HL-60/S4 (cell line): ENCODE measurements at regions not wholly inside any gene's neighbourhood (a gene's known extent, or its start where the extent isn't known, plus 50 kb on each side); places are given as distances from the start of the nearest gene placed in this dataset.
"Not testable (repeated sequence)": the region's sequence is repeated elsewhere in the genome, so short reads cannot be mapped to it uniquely, and the experiment has no call there.

Experiments used
- in situ Hi-C: fragments of 300-500 bp; cut with MboI; formaldehyde crosslinking; loops from 2 replicates; pipeline ENCODE4 v1.14.3; 2022; ENCODE audit warnings: low sequenced_read_pairs

DNA sequence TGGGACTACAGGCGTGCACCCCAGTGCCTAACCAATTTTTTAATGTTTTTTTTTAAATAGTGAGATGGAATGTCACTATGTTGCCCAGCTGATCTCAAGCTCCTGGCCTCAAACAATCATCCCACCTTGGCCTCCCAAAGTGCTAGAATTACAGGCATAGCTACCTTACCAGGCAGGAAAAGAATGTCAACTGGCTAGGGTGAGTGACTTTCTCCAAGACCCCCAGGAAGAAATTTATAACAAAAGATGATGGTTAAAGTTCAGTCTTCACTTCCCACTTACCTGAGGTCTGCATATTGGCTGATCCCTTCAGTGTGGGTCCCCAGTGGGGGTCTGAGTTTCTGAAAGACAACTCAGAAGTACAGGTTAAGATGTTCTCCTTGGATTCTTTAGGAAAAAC is 893.0 kb downstream of the UQCRFS1 start:
- in situ Hi-C loops, result loop anchor here (25.0 kb wide), 1 partner anchor 308 kb away; no protein-coding TSS in a partner anchor

DNA sequence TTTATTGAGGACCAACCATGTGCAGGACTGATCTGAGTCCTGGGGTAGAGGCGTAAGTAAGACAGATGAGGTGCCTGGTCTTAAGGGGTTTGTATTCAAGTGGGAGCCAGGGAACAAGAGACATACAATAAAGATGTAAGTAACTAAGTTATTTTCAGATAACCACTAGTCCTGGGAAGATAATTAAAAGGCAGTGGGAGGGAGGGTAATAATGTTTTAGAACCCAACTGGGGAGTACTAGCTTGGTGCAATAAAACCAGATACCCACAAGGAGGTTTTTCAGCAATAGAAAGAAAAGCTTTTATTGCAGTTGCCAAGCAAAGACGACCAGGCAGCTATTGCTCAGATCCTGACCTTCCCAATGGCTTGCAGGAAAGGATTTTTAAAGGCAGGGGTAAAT is 893.7 kb downstream of the UQCRFS1 start:
- in situ Hi-C loops, result loop anchor here (25.0 kb wide), 1 partner anchor 307 kb away; no protein-coding TSS in a partner anchor

DNA sequence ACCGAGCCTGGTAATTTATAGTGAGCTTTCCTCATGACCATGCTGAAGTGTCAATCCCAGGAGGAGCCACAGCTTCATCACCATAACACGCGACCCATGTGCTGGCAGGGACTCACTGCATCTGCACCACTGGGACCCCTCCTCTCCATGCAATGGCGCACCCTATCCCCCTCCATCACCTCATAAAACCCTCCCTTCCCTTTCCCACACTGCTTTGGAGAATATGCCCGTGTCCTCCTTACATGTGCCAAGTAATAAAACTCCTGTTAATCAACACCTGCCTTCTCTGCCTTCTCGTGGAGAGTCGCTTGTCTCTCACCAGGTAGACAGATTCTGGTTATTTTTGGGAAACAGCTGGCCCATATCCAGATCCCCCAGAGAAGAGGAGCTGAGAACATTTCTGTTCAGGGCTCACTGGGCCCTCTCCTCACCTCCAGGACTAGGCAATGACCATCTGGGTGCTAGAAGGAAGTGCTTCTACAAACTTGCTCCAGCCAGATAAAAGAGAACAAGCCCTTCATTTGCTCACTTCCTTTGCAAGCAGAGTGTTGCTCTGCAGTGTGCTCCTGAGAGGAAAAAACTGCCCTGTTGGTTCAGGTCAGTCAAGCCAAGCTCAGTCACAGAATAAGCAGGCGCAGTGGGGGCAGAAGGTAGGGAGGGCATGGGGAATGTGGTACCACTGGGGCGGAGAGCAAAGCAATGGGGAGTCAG is 894.3 kb downstream of the UQCRFS1 start:
- in situ Hi-C loops, result loop anchor here (25.0 kb wide), 1 partner anchor 306 kb away; no protein-coding TSS in a partner anchor

DNA sequence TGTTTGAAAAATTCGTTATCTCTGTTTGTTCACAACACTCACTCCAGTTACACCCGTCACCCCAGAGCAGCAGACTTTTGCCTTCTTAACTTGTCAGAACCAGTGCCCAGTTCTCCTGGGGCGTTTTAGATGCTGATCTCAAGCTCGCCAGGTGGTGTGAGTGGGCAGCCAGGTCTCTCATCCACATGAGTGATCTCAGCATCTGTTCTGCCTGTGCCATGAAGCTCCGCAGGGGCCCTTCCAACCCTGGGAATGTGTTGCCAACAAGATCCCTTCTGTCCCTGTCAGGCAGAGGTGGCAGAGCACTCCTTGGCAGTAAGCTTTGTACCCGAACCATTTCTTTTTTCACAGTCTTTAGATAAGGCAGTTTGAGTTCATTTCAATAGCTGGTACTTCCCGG is 896.5 kb downstream of the UQCRFS1 start:
- in situ Hi-C loops, result loop anchor here (25.0 kb wide), 1 partner anchor 304 kb away; no protein-coding TSS in a partner anchor

DNA sequence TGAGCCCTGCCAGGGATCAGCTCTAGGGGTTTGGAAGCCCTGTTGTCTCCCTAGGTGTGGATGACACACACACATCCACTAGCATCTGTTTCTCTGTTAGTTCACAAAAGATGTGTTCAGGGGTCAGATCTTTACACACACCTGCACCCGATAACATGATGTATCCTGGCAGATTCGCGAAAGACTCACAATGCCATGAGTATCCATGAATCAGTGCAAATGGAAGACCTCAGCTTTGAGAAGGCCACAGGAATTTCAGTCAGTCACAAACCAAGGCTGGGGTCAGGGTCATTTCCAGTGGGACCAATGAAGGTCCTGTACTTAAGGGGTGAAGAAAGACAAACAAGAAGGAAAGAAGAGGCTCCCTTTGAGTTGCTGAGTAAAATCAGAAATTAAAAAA is 898.2 kb downstream of the UQCRFS1 start:
- in situ Hi-C loops, result loop anchor here (25.0 kb wide), 1 partner anchor 302 kb away; no protein-coding TSS in a partner anchor

DNA sequence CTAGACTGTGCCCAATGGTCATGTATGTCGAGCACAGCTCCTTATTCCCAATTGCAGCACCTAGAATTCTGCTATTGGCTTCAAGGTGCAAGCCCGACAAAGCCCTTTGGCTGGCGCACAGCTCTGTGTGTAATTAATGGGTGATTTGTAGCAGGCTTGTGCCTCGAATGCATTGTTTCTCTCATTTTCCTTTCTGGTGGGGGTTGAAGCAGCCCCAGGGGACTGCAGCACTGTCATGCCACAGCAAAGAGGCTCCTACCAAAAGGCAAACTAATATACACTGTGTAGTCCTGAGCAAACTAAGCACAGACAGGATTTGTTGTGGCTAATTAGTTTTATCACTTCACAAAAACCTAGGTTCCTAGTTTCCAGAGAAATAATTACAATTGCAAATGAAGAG is 898.7 kb downstream of the UQCRFS1 start:
- in situ Hi-C loops, result loop anchor here (25.0 kb wide), 1 partner anchor 302 kb away; no protein-coding TSS in a partner anchor

DNA sequence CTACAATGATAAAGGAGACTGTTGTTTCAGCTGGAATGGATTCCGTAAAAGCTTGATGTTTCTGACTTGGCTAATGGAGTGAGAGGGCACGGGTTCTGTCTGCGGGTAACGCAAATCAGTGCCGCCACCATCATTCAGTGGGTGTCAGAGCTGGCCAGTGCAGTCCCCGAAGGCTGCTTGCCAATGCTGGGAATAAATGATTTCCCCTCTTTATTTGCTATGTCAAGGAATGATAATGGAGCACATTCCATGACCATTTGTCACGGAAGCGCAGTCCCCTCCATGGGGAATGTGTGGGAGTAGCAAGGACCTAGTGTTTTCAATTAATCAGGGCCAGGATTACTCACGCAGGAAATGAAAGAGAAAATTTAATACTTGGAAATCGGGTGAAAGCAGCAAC is 899.3 kb downstream of the UQCRFS1 start:
- in situ Hi-C loops, result loop anchor here (25.0 kb wide), 1 partner anchor 301 kb away; no protein-coding TSS in a partner anchor

DNA sequence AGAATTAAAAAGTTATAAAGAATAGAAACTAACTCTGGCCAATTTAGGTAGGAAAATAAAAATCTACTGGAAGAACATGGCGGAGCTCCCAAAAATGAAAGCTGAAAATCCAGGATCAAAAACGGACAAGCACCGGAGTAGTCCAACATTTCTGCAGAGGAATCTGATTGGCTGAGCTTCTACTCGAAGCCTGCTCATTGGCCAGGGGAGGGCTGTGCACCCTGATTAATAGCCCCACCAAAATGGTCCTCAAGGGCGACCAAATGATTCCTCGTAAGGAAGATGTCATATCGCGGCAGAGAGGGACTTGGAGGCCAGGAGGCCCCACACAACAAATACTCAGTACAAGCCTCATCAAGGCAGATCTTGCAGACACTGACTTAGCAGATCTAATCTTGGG is 900.7 kb downstream of the UQCRFS1 start:
- in situ Hi-C loops, result loop anchor here (25.0 kb wide), 1 partner anchor 300 kb away; no protein-coding TSS in a partner anchor

DNA sequence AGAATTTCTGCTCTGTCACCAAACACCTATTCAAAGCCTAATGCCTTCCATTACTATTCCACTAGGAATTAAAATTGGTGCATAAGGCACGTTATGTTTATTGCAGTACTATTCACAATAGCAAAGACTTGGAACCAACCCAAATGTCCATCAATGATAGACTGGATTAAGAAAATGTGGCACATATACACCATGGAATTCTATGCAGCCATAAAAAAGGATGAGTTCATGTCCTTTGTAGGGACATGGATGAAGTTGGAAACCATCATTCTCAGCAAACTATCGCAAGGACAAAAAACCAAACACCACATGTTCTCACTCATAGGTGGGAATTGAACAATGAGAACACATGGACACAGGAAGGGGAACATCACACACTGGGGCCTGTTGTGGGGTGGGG is 902.1 kb downstream of the UQCRFS1 start:
- in situ Hi-C loops, result loop anchor here (25.0 kb wide), 1 partner anchor 299 kb away; no protein-coding TSS in a partner anchor

DNA sequence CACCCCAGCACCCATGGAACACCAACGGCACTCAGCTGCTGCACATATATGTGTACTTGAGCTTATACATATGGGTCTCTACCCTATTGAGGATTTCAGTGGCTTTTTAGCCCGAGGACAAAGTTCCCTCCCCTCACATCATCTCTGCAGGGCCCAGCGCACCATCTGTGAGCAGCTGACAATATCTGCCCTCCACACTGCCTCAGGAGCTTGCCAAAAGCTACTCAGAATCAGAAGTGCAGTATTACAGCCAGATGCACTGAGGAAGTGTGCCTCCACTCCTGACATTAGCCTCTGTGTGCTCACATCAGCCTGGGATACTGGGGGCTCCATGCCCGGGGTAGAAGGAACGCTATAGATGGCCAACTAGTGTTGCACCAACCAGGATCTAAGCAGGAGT is 903.9 kb downstream of the UQCRFS1 start:
- in situ Hi-C loops, result loop anchor here (25.0 kb wide), 1 partner anchor 297 kb away; no protein-coding TSS in a partner anchor

DNA sequence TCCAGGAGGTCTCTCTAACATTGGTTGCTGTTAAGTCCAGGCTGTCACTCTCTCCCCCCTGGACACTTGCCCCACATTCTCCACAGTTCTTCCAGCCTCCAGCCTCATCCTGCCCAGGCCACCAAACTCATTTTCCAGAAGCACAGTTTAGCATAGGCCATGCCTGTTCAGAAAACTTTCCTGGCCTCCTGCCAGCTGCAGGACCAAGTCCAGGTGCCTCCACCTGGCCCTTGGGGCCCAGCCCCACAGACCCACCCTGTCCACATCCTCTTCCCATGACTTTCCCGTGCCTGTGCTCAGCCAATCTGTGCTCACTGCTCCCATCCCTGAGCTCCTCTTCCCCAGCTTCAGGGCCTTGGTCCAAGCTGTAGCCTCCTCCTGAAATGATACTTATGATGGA is 905.0 kb downstream of the UQCRFS1 start:
- in situ Hi-C loops, result loop anchor here (25.0 kb wide), 1 partner anchor 296 kb away; no protein-coding TSS in a partner anchor

DNA sequence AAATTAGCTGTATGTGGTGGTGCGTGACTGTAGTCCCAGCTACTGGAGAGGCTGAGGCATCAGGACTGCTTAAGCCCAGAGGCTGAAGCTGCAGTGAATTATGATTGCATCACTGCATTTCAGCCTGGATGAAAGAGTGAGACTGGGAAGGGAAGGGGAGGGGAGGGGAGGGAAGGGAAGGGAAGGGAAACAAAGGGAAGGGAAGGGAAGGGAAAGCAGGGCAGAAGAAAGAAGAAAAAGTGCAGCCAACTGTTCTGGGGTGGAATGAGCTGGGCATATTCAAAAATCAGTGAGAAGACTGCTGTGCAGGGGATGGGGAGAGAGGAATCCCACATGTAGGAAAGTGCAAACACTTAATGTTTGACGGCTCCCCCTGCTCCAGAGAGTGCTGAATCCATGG is 905.5 kb downstream of the UQCRFS1 start:
- in situ Hi-C loops, result loop anchor here (25.0 kb wide), 1 partner anchor 295 kb away; no protein-coding TSS in a partner anchor

DNA sequence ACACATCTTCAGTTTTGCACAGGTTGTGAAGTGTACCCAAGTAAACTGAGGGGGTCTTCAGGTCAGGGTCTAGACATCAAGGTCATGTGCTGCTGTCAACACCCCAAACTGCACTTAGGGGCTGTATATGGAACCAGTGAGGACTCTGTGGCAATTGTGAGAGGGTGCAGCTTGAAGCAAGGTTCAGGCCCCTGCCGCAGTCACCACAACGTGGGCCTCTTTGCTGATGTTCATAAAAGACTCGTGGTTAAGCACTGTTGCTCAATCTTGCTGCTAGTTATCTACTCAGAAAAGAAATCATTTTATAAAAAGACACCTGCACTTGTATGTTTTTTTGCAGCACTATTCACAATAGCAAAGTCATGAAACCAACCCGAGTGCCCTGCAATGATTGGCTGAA is 907.4 kb downstream of the UQCRFS1 start:
- in situ Hi-C loops, result loop anchor here (25.0 kb wide), 1 partner anchor 293 kb away; no protein-coding TSS in a partner anchor

DNA sequence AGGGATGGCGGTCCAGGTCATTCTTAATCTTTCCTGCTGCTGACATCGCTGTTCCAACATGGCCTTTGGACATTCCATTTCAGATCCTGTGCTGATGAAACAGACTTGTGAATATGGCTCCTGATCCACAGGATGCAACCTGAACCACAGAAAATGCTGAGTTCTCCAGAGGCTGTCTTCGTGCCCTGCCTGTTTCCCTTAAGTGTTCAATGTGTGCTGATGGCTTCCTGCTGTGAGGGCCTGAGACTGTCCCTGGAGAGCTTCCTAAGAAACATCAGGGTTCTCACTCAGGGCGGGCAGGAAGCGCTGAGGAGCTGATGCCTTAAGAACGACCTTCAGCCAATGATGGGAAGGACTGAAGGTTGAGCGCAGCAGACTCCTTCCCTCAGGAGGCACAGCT is 909.4 kb downstream of the UQCRFS1 start:
- in situ Hi-C loops, result loop anchor here (25.0 kb wide), 1 partner anchor 291 kb away; no protein-coding TSS in a partner anchor

DNA sequence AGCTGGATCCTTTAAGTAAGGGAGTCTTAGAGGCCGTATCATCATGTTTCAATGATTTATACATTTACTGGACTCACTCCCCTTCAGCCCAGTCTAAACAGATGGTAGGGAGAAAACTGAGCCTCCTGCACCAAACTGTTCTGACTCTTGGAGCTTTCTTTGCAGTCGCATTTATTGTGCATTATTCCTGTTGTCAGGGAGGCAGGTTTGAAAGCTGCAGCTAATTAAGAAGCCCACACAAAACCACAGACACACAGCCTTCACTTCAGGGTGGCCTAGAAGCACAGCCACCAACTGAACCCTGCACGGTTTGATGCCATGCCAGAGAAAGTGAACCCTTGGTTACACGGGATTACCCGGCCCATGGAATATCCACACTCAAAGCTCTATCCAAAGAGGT is 911.0 kb downstream of the UQCRFS1 start:
- in situ Hi-C loops, result loop anchor here (25.0 kb wide), 1 partner anchor 290 kb away; no protein-coding TSS in a partner anchor

DNA sequence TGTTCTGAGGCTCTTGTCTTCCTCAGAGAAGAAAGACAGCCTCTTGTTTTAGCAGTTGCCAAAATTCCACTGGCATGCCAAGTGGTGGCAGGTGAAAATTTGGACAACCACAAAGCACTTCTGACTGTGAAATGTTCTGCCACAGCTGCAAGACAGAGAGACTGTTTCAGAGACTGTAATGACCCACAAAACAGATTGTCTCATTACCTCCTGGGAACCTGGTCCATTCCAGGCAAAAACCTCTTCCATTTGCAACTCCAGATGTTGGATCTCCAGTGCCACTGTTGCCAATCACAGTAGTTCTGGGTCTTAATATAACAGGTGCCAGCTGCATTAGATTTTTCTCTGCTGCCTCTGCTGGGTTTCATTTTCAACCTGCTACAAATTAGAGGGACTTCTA is 911.5 kb downstream of the UQCRFS1 start:
- in situ Hi-C loops, result loop anchor here (25.0 kb wide), 1 partner anchor 289 kb away; no protein-coding TSS in a partner anchor

DNA sequence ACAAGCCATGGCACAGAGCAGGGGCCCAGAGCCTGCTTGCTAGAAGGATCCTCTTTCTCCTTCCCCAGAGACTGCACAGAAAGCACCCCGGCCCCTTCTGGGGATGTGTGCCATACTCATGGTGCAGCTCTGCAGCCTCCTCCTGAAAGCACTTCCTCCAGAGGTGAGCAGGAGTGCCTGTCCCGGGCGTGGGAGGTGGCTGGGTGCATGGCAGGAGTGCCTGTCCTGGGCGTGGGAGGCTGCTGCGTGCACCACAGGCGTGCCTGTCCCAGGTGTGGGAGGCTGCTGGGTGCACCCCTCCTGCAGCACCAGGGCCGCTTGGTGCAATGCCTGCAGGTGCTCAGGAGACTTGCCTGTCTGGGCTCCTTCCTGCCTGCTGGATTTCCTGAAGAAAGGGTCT is 913.3 kb downstream of the UQCRFS1 start:
- in situ Hi-C loops, result loop anchor here (25.0 kb wide), 1 partner anchor 287 kb away; no protein-coding TSS in a partner anchor

DNA sequence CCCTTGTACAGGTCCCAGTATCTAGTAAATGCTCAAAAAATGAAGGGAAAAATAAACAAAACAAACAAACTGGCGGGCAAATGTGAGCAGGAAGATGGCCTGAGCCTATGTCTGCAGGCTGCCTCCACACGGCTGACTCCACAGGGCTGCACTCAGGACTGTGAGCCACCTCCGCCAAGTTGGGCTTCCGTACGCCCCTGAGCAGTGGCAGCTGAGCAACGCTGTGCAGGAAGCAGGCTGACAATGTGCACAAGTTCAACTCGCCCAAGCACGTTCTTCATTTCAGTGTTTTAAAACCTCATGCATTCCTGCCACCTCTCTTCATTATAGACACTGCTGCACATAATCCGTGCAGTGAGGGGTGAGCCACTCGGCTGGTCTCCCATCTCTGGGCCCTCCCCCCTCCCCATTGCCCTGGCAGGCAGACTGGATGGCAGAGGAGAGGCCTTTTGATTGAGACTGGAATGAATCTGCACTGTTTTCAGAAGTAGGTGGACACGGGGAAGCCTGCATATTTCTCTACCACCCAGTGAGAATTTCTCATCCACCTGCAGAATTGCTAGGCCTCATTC is 915.3 kb downstream of the UQCRFS1 start:
- in situ Hi-C loops, result no loop called here

DNA sequence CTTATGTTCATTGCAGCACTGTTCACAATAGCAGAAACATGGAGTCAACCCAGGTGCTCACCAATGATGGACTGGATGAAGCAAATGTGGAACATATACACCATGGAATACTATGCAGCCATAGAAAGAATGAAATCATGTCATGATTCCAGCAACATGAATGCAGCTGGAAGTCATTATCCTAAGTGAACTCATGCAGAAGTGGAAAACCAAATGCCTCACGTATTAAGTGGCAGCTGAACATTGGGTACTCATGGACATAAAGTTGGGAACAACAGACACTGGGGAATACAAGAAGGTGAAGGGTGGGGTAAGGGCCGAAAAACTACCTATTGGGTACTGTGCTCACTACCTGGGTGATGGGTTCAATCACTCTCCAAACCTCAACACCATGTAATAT is 915.9 kb downstream of the UQCRFS1 start:
- in situ Hi-C loops, result no loop called here

DNA sequence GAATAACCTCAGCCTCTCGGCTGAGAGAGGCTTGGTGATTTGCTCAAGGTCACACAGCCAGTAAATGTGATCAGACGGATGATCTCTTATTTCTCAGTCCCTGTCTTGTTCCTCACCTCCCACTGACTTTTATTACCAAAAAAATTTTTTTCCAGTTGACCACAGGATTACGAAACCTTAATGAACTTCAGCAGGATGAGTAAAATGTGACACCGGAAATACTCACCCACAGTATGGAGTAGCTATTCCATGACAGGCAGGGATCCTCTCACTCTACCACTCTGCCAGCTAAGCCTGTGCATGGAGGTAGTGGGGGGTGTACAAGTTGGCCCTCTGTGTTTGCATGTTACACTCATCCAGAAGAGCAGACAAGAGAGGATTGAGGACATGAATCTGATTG is 916.4 kb downstream of the UQCRFS1 start:
- in situ Hi-C loops, result no loop called here

DNA sequence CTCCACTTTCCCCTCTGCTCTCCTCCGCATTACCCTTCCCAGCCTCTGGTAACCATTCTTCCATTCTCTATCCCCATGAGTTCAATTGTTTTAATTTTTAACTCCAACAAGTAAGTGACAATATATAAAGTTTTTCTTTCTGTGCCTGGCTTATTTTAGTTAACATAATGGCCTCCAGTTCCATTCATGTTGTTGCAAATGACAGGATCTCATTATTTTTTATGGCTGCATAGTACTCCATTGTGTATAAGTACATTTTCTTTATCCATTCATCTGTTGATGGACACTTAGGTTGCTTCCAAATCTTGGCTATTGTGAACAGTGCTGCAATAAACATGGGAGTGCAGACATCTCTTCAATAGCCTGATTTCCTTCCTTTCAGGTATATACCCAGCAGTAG is 918.0 kb downstream of the UQCRFS1 start:
- in situ Hi-C loops, result not testable (repeated sequence)

DNA sequence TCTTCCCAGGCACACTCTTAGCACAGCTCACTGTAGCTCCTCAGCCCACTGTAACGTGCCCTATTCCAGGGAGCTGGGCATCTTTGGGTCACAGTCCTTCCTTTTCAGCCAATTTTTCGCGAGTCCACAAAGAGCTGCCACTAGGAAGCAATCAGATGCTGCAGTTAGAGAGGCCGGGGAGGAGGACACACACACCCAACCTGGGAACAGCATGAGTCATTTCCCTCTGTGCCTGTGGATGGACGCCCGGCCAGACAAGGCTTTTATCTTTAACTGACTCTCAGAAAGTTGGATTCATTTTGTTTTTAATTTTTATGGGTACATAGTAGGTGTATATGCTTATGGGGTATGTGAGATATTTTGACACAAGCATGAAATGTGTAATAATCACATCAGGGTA is 918.6 kb downstream of the UQCRFS1 start:
- in situ Hi-C loops, result no loop called here
